Superior temporal gyrus (tissue), 1 donor: ENCODE measurements at regions not wholly inside any gene's neighbourhood (a gene's known extent, or its start where the extent isn't known, plus 50 kb on each side); places are given as distances from the start of the nearest gene placed in this dataset.
A peak's percentile ranks its signal among the peaks of the same experiment; 100 is the strongest.

Experiments
- DNase-seq: peaks from one replicate; pipeline ENCODE4 v3.0.0-alpha.2; 2016; ENCODE audit errors: extremely low spot score

- no peak for DNase-seq
Measured at GRCh38 chr10:128710098-128710797, 584.0 kb upstream of the MKI67 start.

GRCh38 chr10:128710798-128711183 lies 584.6 kb upstream of the MKI67 start:
- no peak for DNase-seq

DNA sequence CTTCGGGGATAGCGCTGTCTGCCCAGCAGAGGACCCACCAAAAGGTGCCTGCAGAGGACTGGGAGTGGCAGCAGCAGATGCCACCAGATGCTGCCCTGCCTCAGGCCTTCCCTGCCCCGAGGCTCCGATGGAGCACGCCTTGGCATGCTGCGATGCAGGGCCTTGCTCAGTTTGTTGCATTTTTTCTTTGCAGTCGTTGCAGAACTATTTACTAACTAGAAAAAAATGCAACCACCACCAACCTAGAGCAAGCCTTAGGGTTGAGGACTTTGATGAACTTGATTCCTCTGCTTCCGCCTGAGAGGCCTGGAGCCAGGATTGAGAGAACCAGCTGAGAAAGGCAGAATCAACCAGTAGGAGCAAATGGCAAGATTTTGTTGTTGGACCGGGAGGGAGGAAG lies 585.6 kb upstream of the MKI67 start:
- DNase-seq: no peak

DNA sequence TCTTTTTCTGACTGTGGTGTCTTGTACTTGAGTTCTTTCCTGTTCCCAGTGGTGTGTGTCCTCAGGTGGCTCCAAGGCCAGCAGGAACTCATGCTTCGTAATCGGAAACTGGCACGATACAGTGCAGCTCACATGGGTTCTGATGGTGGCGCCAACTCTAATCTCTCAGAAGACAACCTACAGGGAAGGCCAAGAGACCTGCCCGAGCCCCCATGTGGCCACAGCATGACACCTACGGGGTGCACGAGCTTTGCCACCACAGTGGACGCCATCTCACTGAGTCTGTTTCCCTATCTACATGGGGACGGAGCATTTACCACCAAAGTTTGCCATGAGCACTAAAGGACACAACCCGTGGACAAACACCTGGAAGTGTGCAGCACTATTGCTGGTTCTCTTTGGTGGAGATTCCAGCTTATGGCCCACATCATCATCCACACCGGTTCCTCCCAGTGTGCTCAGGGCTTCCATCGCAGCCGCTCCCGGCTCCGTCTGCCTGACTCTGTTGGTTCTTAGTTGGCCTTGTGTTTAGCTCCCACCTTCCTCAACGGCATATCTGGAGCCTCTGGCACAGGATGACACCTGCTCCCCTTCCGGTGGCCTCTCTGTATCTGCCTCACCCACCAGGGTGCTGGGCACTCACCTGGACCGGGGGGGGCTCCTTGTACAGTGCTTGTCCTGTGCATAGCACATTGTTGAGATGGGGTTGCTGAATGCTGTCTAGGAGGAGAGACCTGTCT lies 586.6 kb upstream of the MKI67 start:
- no peak for DNase-seq

- DNase-seq: no peak
Measured at GRCh38 chr10:128713471-128713870, 587.2 kb upstream of the MKI67 start.

GRCh38 chr10:128713874-128714570 lies 587.8 kb upstream of the MKI67 start:
- no peak for DNase-seq

DNA sequence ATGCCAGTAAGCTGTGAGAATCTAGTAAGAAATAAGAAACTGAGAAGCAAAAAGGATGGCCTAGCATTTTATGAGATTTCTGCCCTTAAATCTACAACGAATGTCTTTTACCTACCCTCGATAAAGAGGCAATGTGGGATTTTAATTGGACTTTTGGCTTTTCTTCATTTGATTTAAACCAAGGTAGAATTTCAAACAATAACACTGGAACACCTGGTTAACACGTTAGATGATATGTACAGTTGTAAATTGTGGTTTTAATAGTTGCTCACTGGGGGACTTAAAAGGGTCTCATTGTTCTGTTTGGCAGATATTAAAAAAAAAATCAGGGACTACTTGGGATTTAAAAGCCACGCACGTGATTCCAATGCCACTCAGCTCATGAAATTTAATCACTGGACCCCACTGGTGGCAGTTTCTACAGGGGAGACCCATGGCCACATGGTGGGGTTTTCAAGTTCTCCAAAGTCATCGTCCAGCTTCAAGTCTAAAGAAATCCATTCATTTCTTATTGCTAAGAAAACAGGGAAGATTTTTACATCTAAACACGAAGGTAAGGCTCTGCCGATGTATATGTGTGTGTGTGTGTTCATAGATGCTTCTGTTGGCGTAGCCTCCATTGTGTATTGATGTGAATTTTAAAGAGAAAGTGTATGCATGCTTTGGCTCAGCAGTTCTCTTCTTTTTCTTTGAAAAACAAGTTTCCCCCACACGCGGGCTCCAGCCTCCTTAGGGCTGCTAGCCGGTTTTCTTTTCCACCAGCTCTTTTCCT lies 588.6 kb upstream of the MKI67 start:
- DNase-seq: no peak

GRCh38 chr10:128716181-128716580 lies 590.0 kb upstream of the MKI67 start:
- no peak for DNase-seq

DNA sequence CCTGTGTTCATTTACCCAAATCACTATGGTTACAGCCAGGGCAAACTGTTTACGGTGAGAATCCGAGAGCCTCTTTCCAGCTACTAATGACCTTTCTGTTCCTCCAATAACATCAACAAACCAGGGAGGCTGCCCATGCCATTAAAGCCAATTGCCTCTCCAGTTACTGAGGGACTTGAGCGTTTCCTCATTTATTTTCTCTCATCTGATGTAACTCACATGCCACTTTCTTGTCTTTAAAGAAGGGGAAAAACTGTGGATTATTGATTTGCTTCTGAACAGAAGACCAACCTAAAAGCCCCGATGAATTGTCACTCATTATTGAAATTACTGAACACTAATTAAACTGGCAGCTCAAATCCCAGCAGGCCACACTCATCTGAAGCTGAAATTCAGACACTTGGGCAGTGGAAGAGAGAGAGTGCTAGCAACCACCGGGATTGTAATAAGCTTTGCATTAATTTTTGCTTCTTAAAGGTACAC lies 595.8 kb upstream of the MKI67 start:
- no peak for DNase-seq

GRCh38 chr10:128722947-128723346 lies 596.7 kb upstream of the MKI67 start:
- no peak for DNase-seq

GRCh38 chr10:128723631-128724205 lies 597.5 kb upstream of the MKI67 start:
- DNase-seq: no peak

- no peak for DNase-seq
Measured at GRCh38 chr10:128725531-128725930, 599.3 kb upstream of the MKI67 start.

DNA sequence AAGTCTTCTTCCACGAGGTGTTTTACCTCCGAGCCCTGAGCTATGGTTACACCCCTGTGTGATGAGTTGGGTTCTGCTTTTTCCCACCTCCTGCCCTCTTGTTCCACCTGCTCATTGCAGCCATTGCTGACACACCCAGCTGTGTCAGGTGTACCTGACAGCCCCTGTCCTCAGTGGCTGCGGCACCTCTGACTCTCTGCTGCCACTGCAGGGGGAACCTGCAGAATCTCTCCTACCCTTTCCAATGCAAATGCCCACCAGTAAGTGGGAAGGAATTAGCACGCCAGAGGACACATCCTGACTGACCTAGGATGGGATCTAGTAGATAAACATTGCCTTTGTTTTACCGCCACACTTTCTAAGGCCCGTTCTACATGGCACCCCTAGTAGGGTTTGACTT lies 600.9 kb upstream of the MKI67 start:
- no peak for DNase-seq

GRCh38 chr10:128729910-128730420 lies 603.7 kb upstream of the MKI67 start:
- DNase-seq: peak; percentile 63

DNA sequence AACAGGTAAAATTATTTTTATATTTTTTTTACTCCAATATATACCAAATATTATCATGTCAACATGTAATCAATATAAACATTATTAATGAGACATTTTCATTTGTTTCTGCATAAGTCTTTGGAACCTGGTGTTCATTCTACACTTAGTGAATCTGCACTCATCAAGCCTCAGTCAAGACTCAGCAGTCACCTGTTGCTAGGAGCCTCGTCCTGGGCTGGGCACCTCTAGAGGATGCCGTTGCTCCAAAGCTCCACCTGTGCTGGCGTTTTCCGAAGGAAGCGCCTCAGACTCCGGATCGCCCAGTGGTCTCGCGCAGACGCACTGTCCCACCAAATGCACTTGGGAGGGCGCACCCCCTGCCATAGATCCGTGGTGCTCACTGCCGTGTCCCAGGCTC lies 604.7 kb upstream of the MKI67 start:
- DNase-seq: no peak

DNA sequence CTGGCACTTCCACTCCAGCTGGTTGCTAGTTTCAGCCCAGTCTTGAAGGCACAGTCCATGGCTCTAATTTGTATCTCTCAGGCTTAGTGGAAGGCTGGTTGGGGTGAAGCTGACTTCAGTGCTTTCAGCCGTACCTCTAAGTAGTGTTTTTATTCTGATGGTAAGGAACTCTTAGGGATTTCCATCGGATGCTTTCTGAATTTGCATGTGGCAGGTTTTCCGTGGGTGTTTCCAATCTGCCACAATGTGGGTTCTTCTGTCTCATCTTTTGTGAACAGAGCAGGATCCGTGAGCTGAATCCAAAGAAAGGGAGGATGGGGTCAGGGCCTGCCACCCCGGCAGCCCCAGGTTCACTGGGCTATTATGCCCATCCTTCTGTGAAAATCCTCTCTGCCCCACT lies 607.9 kb upstream of the MKI67 start:
- DNase-seq: peak; percentile 59

GRCh38 chr10:128734734-128735133 lies 608.5 kb upstream of the MKI67 start:
- no peak for DNase-seq

DNA sequence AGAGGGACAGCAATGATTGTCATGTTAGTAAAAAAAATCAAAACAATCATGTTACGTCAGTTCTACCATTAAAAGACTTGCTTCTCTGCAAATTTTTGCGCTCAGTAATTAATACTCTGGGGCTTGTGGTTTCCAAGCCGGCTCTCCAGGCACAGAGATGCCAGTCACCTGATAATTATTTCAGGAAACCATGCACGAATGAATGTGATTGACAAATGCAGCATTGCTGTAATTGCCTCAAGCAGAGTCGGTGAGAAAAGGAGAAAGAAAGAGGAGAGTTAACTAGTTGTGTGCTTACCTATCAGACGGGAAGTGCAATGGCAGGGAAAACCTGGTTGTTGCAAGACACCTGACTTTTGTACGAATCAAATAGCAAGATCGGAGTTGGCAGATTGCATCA lies 609.8 kb upstream of the MKI67 start:
- no peak for DNase-seq

DNA sequence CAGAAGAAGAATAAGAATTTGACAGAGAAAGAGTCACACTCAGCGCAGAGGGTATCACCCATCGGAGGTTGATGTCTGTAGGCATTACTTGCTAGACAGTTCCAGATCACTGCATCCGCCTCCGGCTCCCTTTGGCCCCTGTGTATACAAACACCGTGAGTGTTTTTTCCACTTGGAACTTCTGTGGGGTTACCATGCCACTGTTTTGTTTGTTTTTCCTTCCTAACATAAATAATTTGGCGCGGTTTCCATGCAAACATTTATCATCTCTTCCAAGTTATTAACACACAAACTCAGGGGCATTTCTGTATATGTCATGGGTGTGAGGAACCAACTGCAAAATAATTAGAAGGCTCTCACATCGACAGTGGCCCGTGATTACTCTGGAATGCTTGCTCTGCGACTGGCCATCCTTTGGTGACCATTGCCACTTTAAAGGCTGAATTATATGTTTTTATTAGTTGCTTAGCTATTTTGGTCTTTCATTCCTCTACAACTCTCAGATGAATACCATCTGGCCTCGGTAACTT lies 612.2 kb upstream of the MKI67 start:
- no peak for DNase-seq

- no peak for DNase-seq
Measured at GRCh38 chr10:128739930-128740329, 613.7 kb upstream of the MKI67 start.

DNA sequence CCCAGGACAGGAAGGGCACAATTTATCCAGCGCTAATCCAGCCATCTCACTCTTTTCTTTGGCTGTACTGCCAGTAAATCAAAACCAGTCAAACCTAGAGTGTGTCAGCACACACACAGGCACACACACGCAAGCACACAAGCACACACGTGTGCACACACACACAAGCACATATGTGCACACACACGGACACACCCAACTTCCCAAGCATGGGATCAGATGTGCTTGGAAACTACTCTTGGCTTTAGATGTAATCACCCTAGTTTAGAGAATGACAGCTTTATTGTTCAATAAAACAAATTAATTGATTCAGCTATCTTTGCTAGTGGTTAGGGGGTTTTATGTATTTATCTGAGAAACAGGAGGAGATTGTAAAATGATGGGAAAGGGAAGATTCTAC lies 615.0 kb upstream of the MKI67 start:
- no peak for DNase-seq
